GM12878 (cell line): ENCODE measurements at regions not wholly inside any gene's neighbourhood (a gene's known extent, or its start where the extent isn't known, plus 50 kb on each side); places are given as distances from the start of the nearest gene placed in this dataset.

Experiments used
- ATAC-seq: fragments of 200-7000 bp; cut with Tn5 transposase; 3 replicates; pipeline ENCODE4 v1.9.1; 2020; ENCODE audit warnings: mild to moderate bottlenecking, moderate library complexity
- BruUV-seq: library from RNA; stranded (reverse); fragments of 400-500 nt; replicated peaks from 2 replicates; lab custom pipeline; 2021; lab: Mats Ljungman, UMichigan
- CTCF ChIA-PET: fragments of 300-600 bp; sonication (Branson Sonifier 250); formaldehyde crosslinking; extraction: SDS; loops from one replicate; lab custom pipeline; 2021; ENCODE audit warnings: inconsistent platforms; lab: Yijun Ruan, JAX
- POLR2A ChIA-PET: fragments of 350-600 bp; formaldehyde crosslinking; extraction: SDS; loops from one replicate; lab custom pipeline; 2021; ENCODE audit warnings: inconsistent platforms; lab: Charles Lee
- RAD21 ChIA-PET: fragments of 300-600 bp; sonication (Branson Sonifier 250); formaldehyde crosslinking; loops from one replicate; lab custom pipeline; 2023; ENCODE audit warnings: antibody characterized with exemption; ENCODE audit not compliant: unreplicated experiment; lab: Charles Lee
- SMC1A ChIA-PET: fragments of 300-600 bp; sonication (Branson Sonifier 250); formaldehyde crosslinking; loops from one replicate; lab custom pipeline; 2023; ENCODE audit not compliant: unreplicated experiment, uncharacterized antibody; lab: Charles Lee
- DNase-seq: peaks from one replicate; pipeline ENCODE4 v3.0.0-alpha.2; 2011; ENCODE audit warnings: low read depth, low spot score
- FAIRE-seq: peaks from 3 replicates; lab custom pipeline; 2011; peaks lifted over from hg19 to GRCh38; lab: Jason Lieb, UNC
- H2AFZ ChIP-seq: 2 replicates; pipeline ENCODE4 v1.6.0; 2011; ENCODE audit warnings: low read depth, low read length, control low read depth; ENCODE audit not compliant: control insufficient read depth
- H3K27ac ChIP-seq: 2 replicates; pipeline ENCODE4 v1.5.1; 2011; ENCODE audit warnings: control low read depth; ENCODE audit not compliant: control insufficient read depth, insufficient read depth
- H3K27me3 ChIP-seq, 2 experiments: replicated peaks in 1 of 2; 2 replicates each; pipeline versions ENCODE4 v1.6.0 to v1.6.1; 2011; ENCODE audit warnings: low read length in 1 of 2; ENCODE audit not compliant: control insufficient read depth in 2 of 2, insufficient read depth in 2 of 2
- H3K36me3 ChIP-seq, 2 experiments: 2 replicates each; pipeline ENCODE4 v1.5.1; 2011; ENCODE audit warnings: low read length in 1 of 2; ENCODE audit not compliant: control insufficient read depth in 2 of 2, insufficient read depth in 2 of 2
- H3K4me1 ChIP-seq: 2 replicates; pipeline ENCODE4 v1.6.1; 2011; ENCODE audit warnings: mild to moderate bottlenecking, low read length, moderate library complexity, mixed read lengths; ENCODE audit not compliant: control insufficient read depth, insufficient read depth
- H3K4me2 ChIP-seq: 2 replicates; pipeline ENCODE4 v1.6.0; 2011; ENCODE audit warnings: control low read depth; ENCODE audit not compliant: control insufficient read depth, insufficient read depth
- H3K4me3 ChIP-seq: fragments of 200-600 bp; sonication (generic); 2 replicates; pipeline ENCODE4 v1.5.1; 2016
- H3K79me2 ChIP-seq: 2 replicates; pipeline ENCODE4 v1.6.0; 2011; ENCODE audit warnings: low read length; ENCODE audit not compliant: control insufficient read depth, insufficient read depth
- H3K9ac ChIP-seq: 2 replicates; pipeline ENCODE4 v1.8.0; 2011; ENCODE audit warnings: low read length, control low read depth, mixed read lengths; ENCODE audit not compliant: control insufficient read depth, insufficient read depth
- H3K9me3 ChIP-seq: replicated peaks from 3 replicates; pipeline ENCODE4 v1.5.1; 2011; ENCODE audit warnings: mild to moderate bottlenecking, low read length; ENCODE audit not compliant: control insufficient read depth, insufficient read depth
- H4K20me1 ChIP-seq: 2 replicates; pipeline ENCODE4 v1.6.0; 2011; ENCODE audit not compliant: control insufficient read depth, insufficient read depth
- BCL3 ChIP-seq: IDR thresholded peaks from 2 replicates; pipeline ENCODE4 v1.6.1; 2011; ENCODE audit warnings: borderline replicate concordance, low read depth, mild to moderate bottlenecking, moderate library complexity, low read length; ENCODE audit not compliant: insufficient read depth, poor library complexity, severe bottlenecking
- E4F1 ChIP-seq: fragments of 450-650 bp; IDR thresholded peaks from 2 replicates; pipeline ENCODE4 v1.6.1; 2018; ENCODE audit warnings: borderline replicate concordance, mild to moderate bottlenecking; ENCODE audit not compliant: partially characterized antibody
- EP300 ChIP-seq, 2 experiments: fragments of 150-350 bp in 1 of 2; IDR thresholded peaks; 2 replicates each; pipeline ENCODE4 v1.6.1; 2011 to 2012; ENCODE audit warnings: low read depth in 2 of 2, low read length in 2 of 2, borderline replicate concordance in 1 of 2, improper control_type of control experiment in 1 of 2, inconsistent platforms in 1 of 2; ENCODE audit not compliant: control insufficient read depth in 1 of 2
- GABPA ChIP-seq: IDR thresholded peaks from 2 replicates; pipeline ENCODE4 v1.6.1; 2014; ENCODE audit warnings: antibody characterized with exemption, low read depth, mild to moderate bottlenecking, inconsistent platforms
- HDGF ChIP-seq: fragments of 450-650 bp; IDR thresholded peaks from 2 replicates; pipeline ENCODE4 v1.6.1; 2016; ENCODE audit warnings: antibody characterized with exemption
- IRF5 ChIP-seq: fragments of 450-650 bp; IDR thresholded peaks from 2 replicates; pipeline ENCODE4 v1.6.1; 2017; ENCODE audit warnings: borderline replicate concordance
- MEF2B ChIP-seq: fragments of 450-650 bp; IDR thresholded peaks from 2 replicates; pipeline ENCODE4 v1.6.1; 2018; ENCODE audit warnings: mild to moderate bottlenecking, moderate library complexity; ENCODE audit not compliant: partially characterized antibody, poor library complexity, severe bottlenecking
- MTA2 ChIP-seq: fragments of 450-650 bp; IDR thresholded peaks from 2 replicates; pipeline ENCODE4 v1.6.1; 2016; ENCODE audit warnings: low read depth, mild to moderate bottlenecking, moderate library complexity
- MTA3 ChIP-seq: IDR thresholded peaks from 2 replicates; pipeline ENCODE4 v1.6.1; 2012; ENCODE audit warnings: low read length, inconsistent platforms, borderline replicate concordance
- PAX5 ChIP-seq: IDR thresholded peaks from 2 replicates; pipeline ENCODE4 v1.6.1; 2011; ENCODE audit warnings: low read depth, low read length, borderline replicate concordance
- RELA ChIP-seq: fragments of 450-650 bp; IDR thresholded peaks from 2 replicates; pipeline ENCODE4 v1.8.0; 2014; ENCODE audit warnings: borderline replicate concordance; ENCODE audit not compliant: partially characterized antibody
- TAF1 ChIP-seq: IDR thresholded peaks from 2 replicates; pipeline ENCODE4 v1.6.1; 2011; ENCODE audit warnings: mild to moderate bottlenecking, low read depth, low read length, borderline replicate concordance
- USF2 ChIP-seq: IDR thresholded peaks from 2 replicates; pipeline ENCODE4 v1.6.1; 2011; ENCODE audit warnings: low read depth, low read length, improper control_type of control experiment, borderline replicate concordance
- ZNF24 ChIP-seq: fragments of 450-650 bp; IDR thresholded peaks from 2 replicates; pipeline ENCODE4 v1.6.1; 2017; ENCODE audit warnings: antibody characterized with exemption, mild to moderate bottlenecking
- ZNF274 ChIP-seq: IDR thresholded peaks from one replicate; pipeline ENCODE4 v1.8.0; 2011; ENCODE audit not compliant: insufficient read length, insufficient read depth
- WGBS: methylation state at CpG from one replicate; pipeline ENCODE4 v1.1.6; 2016; ENCODE audit warnings: low lambda C conversion rate; ENCODE audit not compliant: insufficient replicate concordance, insufficient coverage; ENCODE audit errors: missing lambda C conversion rate; 5-methylcytosine and 5-hydroxymethylcytosine counted together
- in situ Hi-C: fragments of 300-500 bp; cut with MboI; formaldehyde crosslinking; loops from 9 replicates; pipeline ENCODE4 v1.14.3; 2018; ENCODE audit warnings: mixed read lengths
- intact Hi-C: fragments of 100-400 bp; cut with micrococcal nuclease; formaldehyde crosslinking; loops from one replicate; pipeline ENCODE4 v1.14.2; 2022; ENCODE audit not compliant: unreplicated experiment

- 52% methylated on average over 6 of the region's 6 CpGs for WGBS
- Histone ChIP-seq H3K27me3 (no peaks in the 10 kb centered on the region), H3K36me3 (no peaks in the 10 kb centered on the region), H3K9ac (no peak overlapping the region), H3K9me3 (no peaks in the 10 kb centered on the region), H4K20me1 (no peaks in the 10 kb centered on the region), H2AFZ (no peak overlapping the region), H3K4me1 (no peaks in the 10 kb centered on the region), H3K79me2 (no peaks in the 10 kb centered on the region), H3K4me3 (no peak overlapping the region), H3K4me2 (no peak overlapping the region), H3K27ac (no peak overlapping the region)
- ChIA-PET POLR2A (no interaction called here), RAD21 (no interaction called here), CTCF (no interaction called here), SMC1A (no interaction called here)
- intact Hi-C loops, result no loop called here
- TF ChIP-seq RELA (no peak), MTA2 (no peak), MTA3 (no peak), PAX5 (no peak), USF2 (no peak), IRF5 (0 out of 2 replicates have a peak, but pooled peaks have one; percentile 17), MEF2B (no peak), GABPA (no peak), E4F1 (peak; percentile 47), HDGF (0 out of 2 replicates have a peak, but pooled peaks have one; percentile 21), ZNF24 (no peak), EP300 (IDR thresholded peaks at IDR 0.05; ENCODE audit: borderline replicate concordance in 1 of 2, control insufficient read depth in 1 of 2, low read depth in 2 of 2, low read length in 2 of 2) (no peak), ZNF274 (no peak), BCL3 (peak; percentile 53), TAF1 (no peak)
- ATAC-seq (no peak), DNase-seq (no peak), FAIRE-seq (peak; percentile 59)
- BruUV-seq, result no TSS peak
- in situ Hi-C loops, result no loop called here
These were observed 131.1 kb upstream of the PDE10A start for GRCh38 chr6:165794179-165794601.
